NCI-H748 (cell line): ENCODE measurements at regions not wholly inside any gene's neighbourhood (a gene's known extent, or its start where the extent isn't known, plus 50 kb on each side); places are given as distances from the start of the nearest gene placed in this dataset.
A peak's percentile ranks its signal among the peaks of the same experiment; 100 is the strongest.

Experiments
- DNase-seq: peaks from one replicate; lab custom pipeline; 2025; ENCODE audit not compliant: unreplicated experiment; lab: John Stamatoyannopoulos, UW

DNA sequence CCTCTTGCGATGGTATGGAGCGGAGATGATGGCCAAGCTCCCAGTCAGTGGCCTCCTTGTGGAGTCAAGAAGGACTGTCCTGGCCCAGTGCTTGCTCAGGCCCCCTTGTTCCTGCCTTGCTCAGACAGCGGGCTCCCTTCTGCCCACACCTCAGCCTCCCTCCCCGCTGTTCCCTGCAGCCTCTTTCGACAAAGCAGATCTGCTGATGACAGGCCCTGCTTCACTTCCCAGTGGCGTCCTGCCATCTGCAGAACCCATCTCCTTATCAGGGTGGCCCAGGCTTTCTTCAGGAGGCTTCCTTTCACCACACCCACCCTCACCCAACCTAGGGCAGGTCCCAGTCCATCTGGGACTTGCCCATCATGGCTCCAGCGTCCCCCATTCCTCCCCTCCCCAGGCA is 80.0 kb downstream of the CLDN34 start:
- no peak for DNase-seq

DNA sequence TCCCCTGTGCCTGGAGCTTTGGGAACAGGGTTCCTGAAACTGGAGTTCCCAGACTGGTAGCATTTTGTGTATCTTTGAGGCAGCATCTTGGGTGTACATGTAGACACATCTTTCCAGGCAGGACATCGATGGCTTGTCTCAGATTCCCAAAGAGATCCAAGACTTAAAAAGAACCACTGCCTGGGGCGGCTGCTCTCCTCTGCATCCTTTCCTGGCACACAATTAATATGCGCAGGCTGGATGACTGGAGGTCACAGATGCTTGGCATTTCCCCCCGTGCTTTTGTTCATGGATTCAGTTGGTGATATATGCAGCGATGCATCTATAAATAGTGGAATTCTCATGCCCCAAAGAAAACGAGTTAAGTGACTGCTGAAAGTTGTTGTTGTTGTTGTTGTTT is 80.5 kb downstream of the CLDN34 start:
- no peak for DNase-seq

DNA sequence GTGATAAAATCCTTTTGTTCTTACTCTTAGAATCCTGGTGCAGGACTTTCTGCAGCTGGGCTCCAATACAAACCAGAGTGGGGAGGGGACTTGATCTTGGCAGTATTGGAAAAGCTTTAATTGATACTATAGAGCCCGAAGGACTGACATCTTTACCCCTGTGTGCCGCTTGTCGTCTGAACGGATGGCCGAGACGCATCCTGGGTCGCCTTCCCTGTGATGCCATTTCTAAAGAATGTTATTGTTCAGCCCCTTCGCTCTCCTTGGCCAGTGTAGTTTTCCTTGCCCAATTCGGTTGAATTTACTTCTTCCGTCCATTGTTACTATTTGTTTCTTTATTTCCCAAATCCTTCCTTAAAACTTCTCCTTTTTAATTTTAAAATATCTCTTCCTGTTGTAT is 80.9 kb downstream of the CLDN34 start:
- no peak for DNase-seq

DNA sequence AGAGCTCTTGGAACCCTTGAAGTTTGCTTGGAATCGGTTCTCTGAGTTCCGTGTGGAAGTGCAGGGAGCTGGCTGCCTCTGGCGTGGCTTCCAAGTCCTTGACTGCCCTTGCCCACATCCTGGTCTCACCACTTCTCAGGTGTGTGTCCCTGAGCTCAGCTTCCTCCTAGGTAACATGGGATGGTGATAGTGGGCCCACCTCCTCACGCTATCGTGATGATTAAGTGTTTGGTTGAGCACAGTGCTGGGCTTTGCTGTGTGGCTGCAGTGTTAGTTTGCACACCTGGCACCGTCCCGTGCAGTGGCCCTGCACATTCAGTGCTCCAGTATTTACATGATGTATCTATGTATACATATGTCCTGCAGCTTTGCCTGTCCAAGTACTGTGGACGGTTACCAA is 81.5 kb downstream of the CLDN34 start:
- DNase-seq = no peak

DNA sequence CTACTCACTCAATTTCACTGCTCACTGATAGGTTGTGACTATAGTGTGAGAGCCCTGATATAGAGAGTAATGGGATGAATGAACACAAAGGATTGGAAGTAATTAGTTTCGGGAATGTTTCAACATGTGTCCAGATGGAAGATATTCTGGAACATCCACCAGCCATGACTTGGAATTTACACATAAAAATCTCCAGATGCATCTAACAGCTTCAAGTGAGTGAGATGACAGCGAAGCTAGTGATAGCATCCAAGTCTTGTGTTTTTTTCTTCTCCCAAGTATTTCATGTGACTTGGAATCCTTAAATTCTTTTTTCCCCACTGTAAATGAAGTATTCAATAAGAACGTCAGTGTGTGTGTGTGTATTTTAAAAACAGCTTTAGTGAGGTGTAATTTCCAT is 82.1 kb downstream of the CLDN34 start:
- DNase-seq = no peak

DNA sequence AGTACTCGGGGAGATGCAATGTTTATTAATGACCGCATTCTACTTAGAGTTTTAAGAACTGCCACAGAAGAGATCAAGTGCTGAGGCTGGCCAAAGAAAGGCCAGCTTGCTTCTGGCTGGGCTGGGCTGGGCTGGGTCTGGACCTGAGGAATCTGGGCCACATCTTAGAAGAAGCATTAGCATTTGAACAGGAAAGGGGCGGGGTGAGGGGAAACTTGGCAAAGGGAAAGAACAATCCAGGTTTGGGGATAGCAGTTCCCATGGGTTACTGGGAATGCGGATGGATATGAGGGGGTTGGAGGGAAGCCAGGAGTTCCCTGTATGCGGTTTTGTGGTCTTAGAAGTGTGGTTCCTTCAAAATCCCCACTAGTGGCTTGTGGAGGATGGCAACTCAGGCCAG is 83.3 kb downstream of the CLDN34 start:
- DNase-seq = no peak

DNA sequence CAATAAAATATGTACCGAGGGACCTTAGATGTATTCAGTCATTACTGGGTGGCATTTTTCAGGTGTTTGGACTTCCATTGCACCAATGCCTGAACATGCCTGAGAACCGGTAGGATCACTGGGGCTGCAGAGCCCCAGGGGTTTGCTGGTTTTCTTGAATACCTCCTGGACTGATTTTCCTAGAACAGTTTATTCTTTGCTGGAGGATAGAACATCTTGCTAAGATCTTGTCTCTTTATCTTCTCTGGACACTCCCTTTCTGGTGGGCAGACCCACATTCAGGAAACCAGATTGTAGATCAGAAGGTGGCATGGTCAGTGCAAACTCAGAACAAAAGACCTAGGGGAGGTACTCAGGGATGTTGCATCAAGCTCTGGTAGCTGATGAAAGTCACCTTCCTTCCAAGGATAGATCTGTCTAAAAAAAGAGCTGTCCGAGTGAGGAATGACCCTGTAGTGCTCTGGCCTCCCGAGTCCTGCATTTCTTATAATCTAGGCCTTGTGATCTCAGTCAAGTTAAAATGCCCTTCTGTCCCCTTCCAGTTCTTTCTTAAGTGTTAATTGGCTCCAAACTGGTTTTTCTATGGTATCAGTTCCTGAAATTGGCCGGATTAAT is 84.8 kb downstream of the CLDN34 start:
- DNase-seq = no peak

DNA sequence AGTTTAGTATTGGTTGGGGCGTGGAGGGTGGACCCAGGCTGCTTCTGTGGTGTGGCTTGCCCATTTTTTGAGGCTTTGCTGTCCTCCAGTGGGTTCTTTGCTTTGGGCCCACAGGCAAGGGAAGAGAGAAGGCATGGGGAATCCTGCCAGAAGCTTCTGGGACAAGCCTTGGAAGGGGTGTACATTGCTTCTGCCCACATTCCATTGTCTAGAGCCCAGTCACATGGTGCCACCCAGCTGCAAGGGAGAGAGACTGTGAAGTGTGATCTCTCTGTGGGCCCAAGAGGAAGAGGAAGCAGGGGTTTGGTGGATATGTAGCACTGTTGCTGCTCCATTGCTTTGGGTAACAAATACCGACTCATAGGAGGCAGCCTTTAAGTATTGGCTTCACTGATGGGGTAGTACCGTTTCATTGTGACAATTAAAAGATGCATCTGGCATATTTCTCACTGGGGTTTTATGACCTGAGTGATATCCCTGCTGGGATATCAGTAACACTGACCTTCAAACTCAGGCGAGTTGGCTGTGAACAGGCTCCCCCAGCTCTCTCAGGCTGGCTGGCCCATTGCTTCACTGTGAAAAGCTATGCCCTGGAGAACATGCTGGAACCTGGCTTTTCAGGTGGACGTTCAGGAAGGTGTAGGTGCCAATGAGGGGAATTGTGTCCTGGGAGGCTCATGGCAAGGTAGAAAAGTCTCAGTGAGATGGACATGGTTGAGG is 85.9 kb downstream of the CLDN34 start:
- DNase-seq = no peak

DNA sequence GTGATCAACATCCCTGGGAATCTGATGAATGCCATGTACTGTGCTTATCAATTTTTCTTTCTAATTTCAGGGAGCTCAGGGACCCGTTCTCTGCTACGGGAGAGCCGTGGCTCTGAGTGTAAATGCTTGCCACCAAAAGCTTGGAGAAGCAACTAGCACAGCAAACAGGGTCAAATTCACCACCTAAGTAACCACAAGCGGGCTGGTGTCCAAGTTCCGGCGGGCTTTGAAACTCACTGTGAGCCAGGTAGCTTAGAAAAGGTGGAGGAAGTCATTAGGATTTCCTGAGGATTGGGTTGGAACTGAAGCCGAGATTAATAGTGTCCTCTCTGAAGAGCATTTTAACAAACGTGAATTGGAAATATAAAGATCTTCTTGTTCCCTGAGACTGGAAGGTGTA is 87.2 kb downstream of the CLDN34 start:
- DNase-seq = no peak

DNA sequence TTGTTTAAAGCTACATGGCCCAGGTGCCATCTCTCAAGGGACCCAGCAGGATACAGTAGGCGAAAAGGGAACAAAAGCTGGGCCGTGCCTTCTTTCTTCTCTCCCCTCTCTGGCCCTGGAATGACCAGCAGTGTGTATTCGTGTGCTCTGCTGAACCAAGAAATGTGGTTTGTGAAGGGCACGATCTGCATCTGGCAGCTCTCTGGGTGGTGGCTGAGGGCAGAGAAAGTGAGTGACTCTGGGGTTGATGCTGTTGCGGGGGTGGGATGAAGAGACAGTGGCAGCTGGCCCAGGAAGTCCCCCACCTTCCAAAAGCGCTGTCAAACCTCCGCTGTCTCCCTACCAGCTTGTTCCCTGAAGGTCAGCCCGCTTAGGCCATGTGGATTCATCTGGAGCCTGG is 88.3 kb downstream of the CLDN34 start:
- no peak for DNase-seq

DNA sequence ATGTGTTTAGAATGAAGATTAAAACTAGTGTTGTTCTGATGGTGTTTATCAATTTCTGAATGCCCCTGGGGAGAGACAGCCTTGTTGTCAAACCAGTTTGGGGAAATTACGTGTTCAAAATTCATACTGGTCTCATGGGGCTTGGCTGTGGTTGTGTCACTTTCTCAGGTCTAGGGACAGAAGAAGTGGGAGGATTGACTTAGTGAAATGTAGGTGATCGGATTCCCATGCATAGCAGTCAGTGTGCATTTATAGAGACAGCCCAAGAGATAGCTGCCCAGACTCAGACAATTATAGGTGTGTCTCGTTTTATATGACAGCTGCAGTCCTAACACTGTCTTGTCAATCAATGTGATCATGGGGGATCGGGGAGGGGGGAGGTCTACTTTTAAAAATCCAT is 94.4 kb upstream of the CLCN4 start:
- no peak for DNase-seq

DNA sequence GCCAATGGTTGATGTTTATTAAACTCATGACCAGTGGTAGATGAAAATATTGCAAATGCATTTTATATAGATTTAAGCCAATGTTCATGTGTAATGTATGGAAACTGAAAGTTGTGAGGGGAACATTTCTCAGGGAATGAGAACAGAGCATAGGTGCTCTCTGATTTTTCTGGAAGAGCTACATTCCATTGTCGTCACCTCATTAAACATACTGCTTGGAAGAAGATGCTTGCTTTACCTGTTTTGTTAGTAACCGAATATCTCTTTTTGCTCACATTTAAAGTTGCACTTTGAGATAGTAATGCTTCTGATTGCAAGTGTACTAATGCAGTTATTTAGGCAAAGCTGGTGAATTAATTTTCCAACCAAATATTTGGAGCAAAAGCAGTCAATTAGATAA is 93.8 kb upstream of the CLCN4 start:
- DNase-seq = no peak

DNA sequence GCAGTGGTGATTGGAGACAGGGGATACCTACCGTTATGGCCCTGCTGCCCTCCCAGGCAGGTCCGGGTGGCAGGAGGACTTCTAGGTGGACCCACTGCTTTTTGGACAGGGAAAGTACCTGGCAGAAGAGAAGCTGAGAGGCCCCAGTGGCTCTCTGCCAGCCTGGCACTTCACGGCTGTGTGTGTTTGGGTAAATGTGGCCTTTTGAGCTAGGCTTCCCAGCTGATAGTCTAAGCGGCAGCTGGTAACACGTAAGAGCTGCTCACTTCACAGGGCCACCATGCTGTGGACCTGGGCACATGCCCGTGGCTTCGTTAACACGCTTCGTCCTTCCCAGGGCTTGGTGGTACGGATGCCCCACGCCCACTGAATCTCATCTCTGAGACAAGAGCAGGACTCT is 92.0 kb upstream of the CLCN4 start:
- no peak for DNase-seq

DNA sequence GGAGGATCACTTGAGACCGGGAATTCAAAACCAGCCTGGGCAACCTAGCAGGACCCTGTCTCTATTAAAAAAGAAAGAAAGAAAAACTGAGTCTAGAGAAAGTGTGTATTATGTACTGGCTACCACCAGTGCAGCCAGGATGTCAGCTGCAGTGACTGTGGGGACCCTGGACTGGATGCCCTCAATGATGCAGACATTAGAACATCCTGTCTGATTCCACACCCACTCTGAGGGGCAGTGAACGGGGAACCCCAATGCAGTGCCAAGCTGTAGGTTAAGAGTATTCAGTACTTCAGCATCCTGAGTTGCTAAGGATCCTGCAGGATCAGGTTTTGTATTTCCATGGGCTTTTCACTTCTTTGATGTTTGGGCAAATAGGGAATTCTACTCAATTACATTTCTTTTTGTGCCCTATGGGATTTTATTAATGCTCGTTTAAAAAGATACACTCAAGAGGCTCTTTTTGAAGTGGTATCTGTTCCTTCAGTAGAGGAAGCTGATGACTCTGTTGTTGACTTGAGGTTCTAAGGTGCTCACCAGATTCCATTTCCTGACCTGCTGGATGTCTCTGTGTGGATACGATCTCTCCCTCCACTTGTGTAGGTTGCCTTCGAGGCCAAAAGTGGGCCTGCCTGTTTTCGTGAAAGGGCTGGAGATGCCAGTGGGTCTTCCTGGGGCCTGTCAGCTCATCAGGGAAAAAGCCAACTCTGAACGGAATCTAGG is 85.9 kb upstream of the CLCN4 start:
- no peak for DNase-seq

DNA sequence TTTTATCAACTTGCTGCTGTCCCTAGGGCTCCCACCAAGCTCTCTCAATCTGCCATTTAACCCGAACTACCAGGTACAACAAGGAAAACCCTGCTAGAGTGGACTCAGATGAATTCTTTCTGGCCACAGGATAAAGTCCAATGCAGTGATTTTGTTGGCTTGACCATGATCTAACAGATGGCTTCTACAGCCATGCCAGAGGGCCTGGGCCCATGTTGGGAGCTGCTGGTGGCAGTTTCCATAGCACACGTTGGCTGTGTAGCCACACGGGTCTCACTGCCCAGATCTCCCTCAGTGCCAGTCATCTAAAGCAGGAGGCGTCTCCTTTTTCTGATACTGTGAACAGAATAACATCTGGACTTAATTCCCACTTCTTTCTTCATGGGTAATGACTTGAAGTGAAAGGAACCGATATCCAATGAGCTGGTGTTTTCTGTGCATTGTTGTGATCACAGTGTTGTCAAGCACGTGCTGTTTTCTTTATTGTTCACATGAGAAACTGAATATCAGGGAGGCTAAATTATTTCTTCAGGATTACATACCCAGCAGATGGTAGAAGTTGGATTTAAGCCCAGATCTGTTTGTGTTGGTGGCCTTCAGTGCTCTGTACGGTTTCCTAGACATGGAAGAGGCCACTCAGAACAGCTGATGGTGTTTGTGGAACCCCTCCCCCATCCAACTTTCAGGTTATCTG is 85.2 kb upstream of the CLCN4 start:
- DNase-seq = peak; percentile 60

DNA sequence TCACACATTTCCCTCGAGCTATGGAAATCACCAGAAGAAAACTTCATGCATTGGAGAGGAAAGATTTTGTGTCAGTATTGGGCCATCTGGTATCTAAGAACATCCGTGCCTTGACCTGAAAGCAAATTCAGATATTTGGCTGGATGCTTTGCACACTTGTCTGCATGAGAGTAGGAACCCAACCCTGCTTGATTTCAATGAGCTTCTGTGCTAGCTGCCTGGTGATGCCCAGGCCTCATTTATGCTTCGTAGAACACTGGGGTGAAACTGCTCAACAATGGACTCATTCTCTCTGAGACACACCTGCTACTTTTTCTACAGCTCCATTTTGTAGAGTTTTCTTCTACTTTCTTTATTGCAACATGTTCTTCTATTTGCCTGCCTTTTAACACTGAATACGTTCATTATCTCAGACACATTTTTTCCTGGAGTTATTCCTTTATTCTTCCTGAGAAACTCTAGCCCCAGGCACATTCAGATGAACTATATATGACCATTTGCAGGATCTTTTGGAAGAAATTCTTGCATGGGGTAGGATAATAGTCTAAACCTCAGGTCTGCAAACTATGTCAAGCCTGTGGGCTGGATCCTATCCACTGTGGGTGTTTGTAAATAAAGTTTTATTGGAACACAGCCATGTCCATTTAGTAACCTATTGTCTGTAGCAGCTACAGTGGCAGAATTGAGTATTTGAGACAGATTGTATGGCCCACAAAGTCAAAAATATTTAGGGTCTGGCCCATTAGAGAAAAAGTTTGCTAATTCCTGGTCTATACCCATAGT is 83.8 kb upstream of the CLCN4 start:
- no peak for DNase-seq

DNA sequence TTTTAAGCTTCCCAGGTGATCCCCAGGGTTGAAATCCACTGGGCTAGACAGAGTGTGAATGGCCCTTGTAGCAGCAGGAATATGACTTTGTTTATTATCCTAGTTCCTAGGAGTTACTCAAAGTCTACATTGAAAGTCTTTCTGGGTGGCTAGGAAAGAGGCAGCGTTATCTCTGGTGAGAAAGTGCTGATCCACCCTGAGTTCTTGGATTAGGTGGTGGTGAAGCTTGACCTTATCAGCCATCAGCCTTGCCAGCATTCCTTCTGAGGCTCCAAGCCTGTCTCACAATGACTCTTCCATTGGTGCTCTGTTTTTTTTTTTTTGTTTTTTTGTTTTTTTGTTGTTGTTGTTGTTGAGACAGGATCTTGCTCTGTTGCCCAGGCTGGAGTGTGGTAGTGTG is 83.1 kb upstream of the CLCN4 start:
- no peak for DNase-seq

DNA sequence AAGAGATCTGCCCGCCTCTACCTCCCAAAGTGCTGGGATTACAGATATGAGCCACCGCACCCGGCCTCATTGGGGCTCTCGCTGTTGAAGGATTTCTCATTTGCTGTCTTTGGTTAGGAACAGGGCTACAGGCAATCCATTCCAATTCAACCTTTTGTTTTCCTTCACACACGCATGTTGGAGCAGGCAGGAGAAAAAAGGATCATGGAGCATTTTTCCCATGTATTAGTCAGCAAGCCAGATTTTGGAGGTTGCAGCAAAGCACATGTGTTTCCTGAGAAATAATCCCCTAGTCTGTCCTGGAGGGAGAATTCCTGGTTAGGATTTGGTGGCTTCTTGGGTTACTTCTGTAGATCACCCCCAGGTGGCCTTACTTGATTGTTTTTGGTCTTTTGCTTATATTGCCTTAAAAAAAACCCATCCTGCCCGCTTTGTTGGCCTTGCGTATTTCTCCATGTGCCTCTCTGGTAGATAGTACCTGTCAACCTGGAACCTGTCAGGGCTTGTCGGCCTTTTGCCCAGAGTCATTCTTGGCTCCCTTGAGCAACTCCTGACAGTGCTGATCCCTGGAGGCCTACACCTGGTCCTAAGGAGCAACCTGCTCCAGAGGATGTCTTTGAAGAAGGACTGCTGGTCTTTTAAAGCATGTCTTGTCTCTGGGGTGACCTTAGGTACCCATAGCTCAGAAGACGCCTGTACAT is 82.4 kb upstream of the CLCN4 start:
- DNase-seq = no peak

DNA sequence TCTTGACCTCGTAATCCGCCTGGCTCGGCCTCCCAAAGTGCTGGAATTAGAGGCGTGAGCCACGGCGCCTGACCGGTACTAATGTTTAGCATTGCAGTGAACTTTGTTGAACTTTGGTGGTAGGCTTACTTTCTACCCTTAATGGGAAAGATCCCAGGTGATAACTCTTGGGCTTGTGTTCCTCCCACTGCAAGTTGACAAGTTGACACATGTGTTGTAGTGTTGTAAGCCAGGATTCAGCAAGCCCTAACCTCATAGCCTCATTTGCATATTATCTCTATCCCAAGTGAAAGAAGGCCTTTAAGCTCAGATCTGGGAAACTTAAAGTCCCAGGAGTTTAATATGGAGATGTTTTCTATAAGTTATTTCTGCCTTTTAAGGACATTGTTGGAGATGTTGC is 80.0 kb upstream of the CLCN4 start:
- no peak for DNase-seq

DNA sequence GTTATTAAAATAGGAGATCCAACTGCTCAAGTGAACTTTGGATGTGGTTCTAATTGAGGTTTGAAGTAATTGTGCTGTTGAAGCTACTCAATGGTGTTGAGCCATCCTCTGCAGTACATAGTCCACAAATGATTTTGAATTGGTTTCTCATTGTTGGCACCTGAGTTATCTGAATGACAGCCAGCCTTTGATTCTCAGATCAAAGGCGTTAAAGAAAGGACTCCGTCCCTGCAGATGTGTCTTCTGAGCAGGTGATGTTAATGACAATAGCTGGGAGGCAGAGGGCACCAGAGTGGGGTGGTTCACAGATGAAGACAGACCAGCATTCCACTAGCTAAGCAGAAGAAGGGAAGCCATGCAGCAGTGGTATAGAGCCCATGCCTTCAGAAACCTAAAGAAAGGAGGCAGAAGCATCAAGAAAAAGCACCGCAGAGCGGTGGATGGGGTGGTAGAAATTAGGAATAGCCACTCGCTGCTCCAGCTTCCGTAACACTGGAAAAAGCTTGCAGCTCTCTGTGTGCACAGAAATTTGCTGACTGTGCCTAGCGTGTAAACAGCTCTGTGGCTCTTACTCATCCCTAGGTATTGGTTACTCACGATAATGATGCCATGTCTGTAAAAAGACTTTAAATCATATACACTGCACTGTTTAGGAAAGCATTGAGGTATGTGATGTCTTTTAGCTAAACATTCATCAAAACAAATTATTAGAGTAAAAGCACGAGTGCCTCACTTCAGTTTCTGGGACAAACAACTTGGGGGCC is 79.2 kb upstream of the CLCN4 start:
- no peak for DNase-seq
